GM19395 (cell line): ENCODE measurements at regions not wholly inside any gene's neighbourhood (a gene's known extent, or its start where the extent isn't known, plus 50 kb on each side); places are given as distances from the start of the nearest gene placed in this dataset.
"Not testable (repeated sequence)": the region's sequence is repeated elsewhere in the genome, so short reads cannot be mapped to it uniquely, and the experiment has no call there.

Experiments used
- ATAC-seq: cut with Tn5 transposase; IDR thresholded peaks from one replicate; pipeline ENCODE4 v1.9.1; 2021; ENCODE audit warnings: mild to moderate bottlenecking, moderate library complexity; ENCODE audit not compliant: unreplicated experiment

- ATAC-seq = no peak
These were observed 104.3 kb upstream of the SYT13 start for GRCh38 chr11:45390407-45390806.

DNA sequence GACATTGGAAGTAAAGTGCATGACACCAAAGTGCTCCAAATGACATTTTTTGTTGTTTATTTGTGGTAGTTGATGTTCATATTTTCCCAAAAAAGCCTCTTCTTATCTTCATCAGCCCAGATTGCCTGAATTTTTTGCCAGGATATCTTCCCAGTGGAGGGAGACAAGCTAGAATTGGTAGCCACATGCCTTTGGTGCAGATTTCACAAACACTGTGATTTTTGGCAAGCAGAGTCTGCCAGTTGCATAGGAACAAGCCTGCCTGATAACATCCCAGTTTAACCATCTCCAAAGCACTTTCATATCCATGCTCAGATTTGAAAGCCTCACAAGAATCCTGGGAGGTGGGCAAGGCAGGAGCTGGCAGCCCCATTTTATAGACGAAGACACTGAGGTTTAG, 102.3 kb upstream of the SYT13 start:
- no peak for ATAC-seq

GRCh38 chr11:45387885-45388284, 101.7 kb upstream of the SYT13 start:
- ATAC-seq = not testable (repeated sequence)

DNA sequence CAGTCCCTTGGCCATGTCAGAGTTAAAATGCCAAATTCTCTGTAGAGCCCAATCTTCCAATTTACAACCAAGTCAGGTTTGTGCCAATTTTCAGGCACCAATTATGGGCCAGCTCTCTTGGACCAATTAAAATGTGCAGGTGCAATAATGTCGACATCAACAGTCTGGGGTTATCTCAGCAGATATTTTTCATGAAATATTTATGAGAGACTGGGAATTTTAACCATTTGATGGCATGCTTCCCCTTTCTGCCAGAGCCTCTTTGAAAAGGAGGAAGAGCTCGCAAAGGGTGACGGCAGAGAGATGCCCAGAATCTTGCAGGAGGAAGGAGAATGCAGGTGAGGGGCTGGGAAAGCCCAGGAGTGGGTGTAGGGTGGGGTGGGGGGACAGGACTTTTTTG, 100.8 kb upstream of the SYT13 start:
- ATAC-seq = no peak

GRCh38 chr11:45385844-45386243, 99.7 kb upstream of the SYT13 start:
- ATAC-seq = no peak

DNA sequence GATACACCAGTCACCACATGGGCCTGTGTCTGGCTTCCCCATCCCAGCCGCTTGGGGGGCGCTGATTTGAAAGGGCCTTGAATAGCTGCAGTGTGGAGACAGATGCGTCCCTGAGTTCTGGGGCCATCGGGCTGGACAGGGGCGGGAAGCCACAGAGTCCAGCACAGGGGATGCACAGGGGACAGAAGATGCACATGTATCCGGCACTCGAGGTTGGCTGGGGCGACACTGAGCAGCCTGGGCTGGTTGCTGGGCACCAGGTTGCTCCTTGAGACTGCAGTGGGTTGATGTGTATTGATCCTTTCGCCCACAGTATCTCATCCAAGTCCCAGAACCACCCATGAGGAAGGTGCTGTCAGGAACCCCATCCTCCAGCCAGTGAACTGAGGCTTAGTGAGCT, 99.3 kb upstream of the SYT13 start:
- no peak for ATAC-seq

DNA sequence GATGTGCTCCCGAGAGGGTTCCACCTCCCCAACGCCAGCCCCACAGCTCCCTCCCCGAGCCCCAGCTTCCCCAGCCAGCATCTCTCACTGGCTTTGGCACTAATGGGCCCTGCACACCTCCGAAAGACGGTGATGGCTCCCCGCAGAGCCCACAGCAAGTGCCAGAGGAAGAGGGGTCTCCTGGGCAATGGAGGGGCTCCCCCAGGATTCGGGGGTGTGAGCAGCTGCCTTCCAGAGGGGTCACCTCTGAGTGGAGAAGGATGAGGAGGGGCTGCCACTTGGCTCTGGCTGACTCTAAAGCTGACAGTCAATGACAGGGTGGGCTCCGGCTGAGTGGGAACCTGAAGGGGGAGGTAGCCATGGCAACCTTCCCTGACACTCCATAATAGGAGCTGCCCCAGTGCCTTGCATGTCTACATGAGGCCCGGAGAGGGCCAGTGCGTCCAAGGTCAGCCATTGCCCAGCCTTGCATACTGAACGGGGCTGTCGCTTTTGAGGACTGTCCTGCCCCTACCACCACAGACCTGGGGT, 98.6 kb upstream of the SYT13 start:
- no peak for ATAC-seq

DNA sequence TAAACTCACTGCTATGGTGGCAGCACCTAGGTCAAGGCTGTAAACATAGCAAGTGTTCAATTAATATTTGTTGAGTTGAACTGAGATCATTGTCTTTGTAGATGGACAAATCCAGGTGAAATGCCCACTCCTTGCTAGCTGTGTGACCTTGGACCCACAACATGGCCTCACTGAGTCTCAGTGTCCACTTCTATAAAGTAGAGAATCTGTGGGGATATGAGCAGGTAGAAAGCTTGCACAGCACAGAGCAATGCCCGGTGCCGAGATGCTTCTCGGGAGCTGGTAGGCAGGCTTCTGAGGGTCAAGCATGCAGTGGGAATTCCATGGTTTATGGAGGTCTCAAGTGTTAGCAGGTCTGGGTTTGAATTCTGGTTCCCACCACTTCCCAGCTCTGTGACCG, 97.9 kb upstream of the SYT13 start:
- ATAC-seq = no peak

DNA sequence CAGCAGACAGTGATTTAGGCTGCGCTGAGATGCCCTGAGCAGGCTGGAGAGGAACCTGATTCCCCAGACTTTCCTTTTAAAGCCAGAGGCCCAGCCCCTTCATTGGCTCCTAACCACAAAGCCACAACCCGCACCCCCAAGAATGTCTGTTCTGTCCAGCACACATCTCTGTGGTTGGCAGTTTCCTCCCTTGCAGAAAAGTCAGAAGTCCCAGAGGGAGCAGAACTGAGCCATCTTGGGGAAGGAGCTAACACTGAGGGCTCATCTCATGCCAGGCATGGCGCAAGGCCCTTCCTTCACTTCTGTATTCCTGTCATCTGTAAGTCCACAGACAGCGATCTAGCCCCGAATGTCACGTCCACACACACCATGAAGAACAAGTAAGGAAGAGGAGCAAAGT, 97.1 kb upstream of the SYT13 start:
- ATAC-seq = no peak

DNA sequence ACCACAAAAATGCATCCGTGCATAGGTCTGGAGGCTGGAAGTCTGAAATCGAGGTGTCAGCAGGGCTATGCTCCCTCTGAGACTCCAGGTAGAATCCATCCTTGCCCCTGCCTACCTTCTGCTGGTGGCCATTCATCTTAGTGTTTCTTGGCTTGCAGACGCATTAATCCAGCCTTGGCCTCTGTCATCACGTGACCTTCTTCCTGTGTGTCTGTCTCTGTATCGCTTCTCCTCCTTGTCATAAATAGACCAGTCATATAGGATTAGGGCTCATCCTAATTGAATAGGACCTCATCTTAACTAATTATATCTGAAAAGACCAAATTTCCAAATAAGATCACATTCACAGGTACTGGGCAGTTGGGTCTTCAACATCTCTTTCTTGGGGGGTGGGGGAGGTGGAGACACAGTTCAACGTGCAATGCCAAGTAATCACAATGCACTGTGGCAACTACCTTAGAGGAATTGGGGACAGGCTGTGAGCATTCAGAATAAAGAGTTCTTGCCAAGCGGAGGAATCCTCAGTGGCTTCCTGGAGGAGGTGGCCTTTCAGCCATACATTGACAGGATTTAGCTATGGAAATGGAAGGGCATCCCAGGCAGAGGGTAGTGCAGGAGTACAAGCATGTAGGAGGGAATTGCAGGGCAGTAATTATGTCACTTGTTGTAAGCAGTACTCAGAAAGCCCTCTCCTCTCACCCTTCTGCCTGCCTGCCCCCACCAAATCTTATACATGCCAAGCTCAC, 96.2 kb upstream of the SYT13 start:
- ATAC-seq = no peak

- ATAC-seq = no peak
These were observed 93.2 kb upstream of the SYT13 start for GRCh38 chr11:45379162-45379863.

DNA sequence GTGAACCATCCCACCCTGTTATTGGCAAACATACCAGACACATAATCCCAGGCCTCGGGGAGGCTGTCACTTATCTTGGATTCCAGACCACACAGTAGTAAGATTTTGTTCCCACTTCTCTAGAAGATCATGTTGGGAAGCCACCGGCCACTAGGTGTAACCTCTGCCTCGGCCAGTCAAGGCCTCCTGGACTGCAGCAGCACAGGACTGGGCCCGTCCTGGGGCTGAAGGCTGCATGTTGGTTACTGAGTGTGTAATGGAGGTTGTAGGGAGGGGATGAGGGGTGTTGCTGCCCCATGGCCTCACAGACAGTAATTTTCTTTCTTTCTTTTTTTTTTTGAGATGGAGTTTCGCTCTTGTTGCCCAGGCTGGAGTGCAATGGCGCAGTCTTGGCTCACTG, 92.4 kb upstream of the SYT13 start:
- ATAC-seq = no peak

DNA sequence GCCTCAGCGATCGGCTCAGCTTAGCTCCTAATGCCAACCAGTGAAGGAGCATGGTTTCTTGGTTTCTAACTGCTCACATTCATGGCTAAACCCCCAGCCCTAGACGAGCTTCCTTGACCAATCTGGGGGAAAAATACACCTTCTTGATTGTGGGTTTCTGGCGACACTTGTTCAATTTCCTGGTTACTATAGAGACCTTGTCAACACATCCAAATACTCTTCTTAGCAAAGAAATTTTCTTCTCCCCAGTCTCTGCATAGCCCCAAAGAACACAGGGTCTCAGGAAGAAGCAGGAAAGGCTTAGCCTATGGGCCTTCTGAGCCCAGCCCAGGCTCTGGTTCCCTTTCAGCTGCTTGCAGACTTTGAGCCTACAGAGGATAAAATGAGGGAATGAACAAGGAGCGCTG, 88.5 kb upstream of the SYT13 start:
- ATAC-seq = no peak

GRCh38 chr11:45374130-45374529, 88.0 kb upstream of the SYT13 start:
- no peak for ATAC-seq

DNA sequence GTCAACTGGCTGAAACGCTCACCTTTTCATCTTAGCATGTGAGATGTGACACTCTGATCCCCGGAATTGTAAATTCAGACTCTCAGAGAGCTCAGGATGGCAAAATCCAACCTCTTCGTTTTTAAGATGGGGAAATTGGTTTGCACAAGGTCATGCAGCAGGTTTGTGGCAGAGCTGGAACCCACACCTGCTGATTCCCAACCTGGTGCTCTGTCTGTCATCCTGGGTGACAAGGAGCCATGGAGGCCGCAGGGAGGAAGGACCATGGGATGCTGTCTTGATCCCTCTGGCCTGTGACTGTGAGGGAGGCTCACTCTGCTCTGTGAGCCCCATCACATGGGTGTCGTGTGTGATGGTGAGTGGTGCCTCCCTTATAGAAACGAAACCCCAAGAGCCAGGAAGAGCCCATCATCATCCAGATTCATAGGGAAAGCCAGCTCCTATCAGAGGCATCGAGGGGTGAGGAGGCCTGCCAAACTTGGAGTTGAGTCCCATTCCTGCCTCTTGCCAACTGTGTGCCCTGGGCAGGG, 87.4 kb upstream of the SYT13 start:
- ATAC-seq = no peak

GRCh38 chr11:45372414-45372813, 86.3 kb upstream of the SYT13 start:
- ATAC-seq = not testable (repeated sequence)

DNA sequence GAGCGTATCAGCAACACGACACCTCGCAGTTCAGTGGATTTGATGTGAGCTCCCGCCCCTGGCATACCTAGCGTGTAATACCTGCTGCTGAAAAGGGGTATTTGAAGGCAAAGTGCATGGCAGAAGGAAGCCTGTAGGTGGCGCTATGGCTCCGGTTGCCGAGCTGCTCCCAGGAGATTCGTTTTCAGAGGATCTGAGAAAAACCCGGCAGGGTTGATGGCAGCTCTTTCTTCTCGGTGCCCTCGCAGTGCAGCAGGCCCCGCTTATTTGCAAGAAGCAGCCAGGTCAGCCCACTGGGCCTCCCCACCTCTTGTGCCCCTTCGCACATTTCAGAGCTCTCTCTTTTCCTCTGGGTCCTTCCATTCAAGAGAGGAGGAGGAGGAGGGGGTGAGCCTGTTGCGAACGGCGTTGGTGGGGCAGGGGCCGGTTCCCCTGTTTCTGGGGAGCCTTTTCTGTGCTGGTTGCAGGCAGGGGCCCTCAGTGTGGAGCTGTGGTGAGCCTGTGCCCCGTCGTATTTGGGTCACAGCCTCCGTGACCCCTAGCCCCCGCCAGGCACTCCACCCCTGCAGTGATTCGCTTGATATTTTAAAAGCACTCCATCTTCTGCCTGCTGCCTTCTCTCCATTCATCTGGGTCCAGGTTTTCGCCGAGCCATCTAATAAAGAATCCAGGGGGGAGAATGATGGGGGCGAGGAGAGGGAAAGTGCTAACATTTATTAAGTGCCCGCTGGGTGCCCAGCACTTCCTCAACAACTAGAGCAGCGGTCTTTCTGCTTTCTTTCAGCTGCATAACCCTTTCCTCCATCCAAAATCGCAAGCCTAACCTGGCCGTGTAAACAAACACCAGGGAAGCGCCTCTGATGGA, 85.3 kb upstream of the SYT13 start:
- ATAC-seq = peak; percentile 68

DNA sequence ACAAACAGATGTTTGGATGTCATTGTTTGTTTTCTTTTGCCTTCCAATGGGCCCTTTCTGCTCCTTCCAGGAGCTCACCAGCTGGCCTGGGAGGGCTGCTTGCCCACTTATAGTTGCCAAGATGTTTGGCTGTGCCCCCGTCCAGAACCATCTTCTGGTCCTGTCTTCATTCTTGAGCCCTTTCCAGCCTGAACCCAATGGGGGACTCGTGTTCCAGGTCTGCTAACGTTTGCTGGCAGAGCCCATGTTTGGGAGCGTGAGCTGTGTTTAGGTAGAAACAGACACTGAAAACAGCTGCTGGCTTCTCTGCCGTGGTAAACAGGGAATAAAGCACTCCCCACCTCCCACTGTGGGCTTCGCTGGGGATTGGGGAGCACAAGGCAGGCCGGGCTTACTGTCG, 83.2 kb upstream of the SYT13 start:
- no peak for ATAC-seq

GRCh38 chr11:45368697-45369096, 82.6 kb upstream of the SYT13 start:
- no peak for ATAC-seq

DNA sequence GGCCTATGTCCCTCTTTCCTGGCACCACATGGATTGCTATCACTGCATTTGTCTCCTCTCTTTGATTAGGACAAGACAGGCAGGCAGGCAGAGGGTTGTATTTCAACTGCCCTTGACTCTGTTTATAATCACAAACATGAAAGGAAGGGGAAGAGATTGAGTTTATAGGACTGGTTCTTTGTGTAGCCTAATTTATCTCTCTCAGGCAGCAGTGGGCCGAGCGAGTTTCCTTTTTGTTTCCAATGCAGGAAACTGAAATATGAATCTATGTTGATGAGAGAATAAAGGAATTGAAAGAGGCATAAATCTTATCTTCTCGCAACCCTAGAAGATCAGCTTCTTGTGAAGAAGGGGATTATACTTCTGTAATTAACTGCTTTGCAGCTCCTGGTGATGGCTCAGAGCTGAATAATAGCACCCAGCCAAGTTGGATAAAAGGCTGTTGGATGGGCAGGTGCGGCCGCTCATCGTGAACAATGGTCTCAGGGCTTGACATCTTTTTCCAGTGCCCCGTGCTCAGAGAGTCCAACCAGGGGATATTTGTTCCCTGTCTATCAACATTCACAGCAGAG, 80.6 kb upstream of the SYT13 start:
- no peak for ATAC-seq
